ENCODE measurements at regions not wholly inside any gene's neighbourhood (a gene's known extent, or its start where the extent isn't known, plus 50 kb on each side); places are given as distances from the start of the nearest gene placed in this dataset.

GRCh38 chr12:25384893-25385248 lies 134.1 kb upstream of the KRAS start:
- Histone ChIP-seq H4K20me1 (ENCODE audit: insufficient read depth, low read length) (no peaks in the 10 kb centered on the region), H2AFZ (ENCODE audit: low read length) (no peak overlapping the region), H3K79me2 (ENCODE audit: insufficient read depth, low read length) (no peaks in the 10 kb centered on the region), H3K9ac (ENCODE audit: low read length) (no peak overlapping the region), H3K4me1 (ENCODE audit: insufficient read depth, low read length, severe bottlenecking) (peaks cover 19% of the 10 kb centered on the region), H3K36me3 (ENCODE audit: insufficient read depth, low read length) (no peaks in the 10 kb centered on the region), H3K9me3 (ENCODE audit: low read length) (no peaks in the 10 kb centered on the region), H3F3A (ENCODE audit: insufficient read depth, low read length) (no peaks in the 10 kb centered on the region), H3K4me3 (ENCODE audit: low read depth, low read length, poor library complexity, severe bottlenecking) (peak overlapping the region; percentile 66), H3K9me2 (ENCODE audit: low read depth, low read length) (no peaks in the 10 kb centered on the region), H3K4me2 (ENCODE audit: low read length) (peak overlapping the region; percentile 79; the same call in 1 of the 2 replicates), H3K27ac (ENCODE audit: low read depth, low read length, poor library complexity, severe bottlenecking) (no peak overlapping the region), H3K27me3 (ENCODE audit: insufficient read depth, low read length) (no peaks in the 10 kb centered on the region)
- no peak for TF ChIP-seq EZH2 (IDR thresholded peaks at IDR 0.05; ENCODE audit: borderline replicate concordance, low read length)
- TF ChIP-seq CTCF (IDR thresholded peaks at IDR 0.05; ENCODE audit: low read length), result no peak

GRCh38 chr12:25384038-25384892 lies 133.5 kb upstream of the KRAS start:
- H2AFZ ChIP-seq (ENCODE audit: low read length), result no peak overlapping the region
- H3K4me1 ChIP-seq (ENCODE audit: insufficient read depth, low read length, severe bottlenecking), result peaks cover 19% of the 10 kb centered on the region
- no peaks in the 10 kb centered on the region for H3K9me3 ChIP-seq (ENCODE audit: low read length)
- no peaks in the 10 kb centered on the region for H4K20me1 ChIP-seq (ENCODE audit: insufficient read depth, low read length)
- no peak for TF ChIP-seq EZH2 (IDR thresholded peaks at IDR 0.05; ENCODE audit: borderline replicate concordance, low read length)
- no peak for TF ChIP-seq CTCF (IDR thresholded peaks at IDR 0.05; ENCODE audit: low read length)
- H3K27ac ChIP-seq (ENCODE audit: low read depth, low read length, poor library complexity, severe bottlenecking), result no peak overlapping the region
- H3K9me2 ChIP-seq (ENCODE audit: low read depth, low read length), result no peaks in the 10 kb centered on the region
- H3K79me2 ChIP-seq (ENCODE audit: insufficient read depth, low read length), result no peaks in the 10 kb centered on the region
- H3K4me3 ChIP-seq (ENCODE audit: low read depth, low read length, poor library complexity, severe bottlenecking), result no peak overlapping the region
- H3K36me3 ChIP-seq (ENCODE audit: insufficient read depth, low read length), result no peaks in the 10 kb centered on the region; the same call in 1 of the 2 replicates
- H3F3A ChIP-seq (ENCODE audit: insufficient read depth, low read length), result no peaks in the 10 kb centered on the region
- H3K9ac ChIP-seq (ENCODE audit: low read length), result no peak overlapping the region
- H3K4me2 ChIP-seq (ENCODE audit: low read length), result no peak overlapping the region
- H3K27me3 ChIP-seq (ENCODE audit: insufficient read depth, low read length), result no peaks in the 10 kb centered on the region

GRCh38 chr12:25382311-25383106 lies 131.8 kb upstream of the KRAS start:
- no peaks in the 10 kb centered on the region for H3K9me2 ChIP-seq (ENCODE audit: low read depth, low read length)
- no peak overlapping the region for H3K4me3 ChIP-seq (ENCODE audit: low read depth, low read length, poor library complexity, severe bottlenecking)
- no peaks in the 10 kb centered on the region for H3K9me3 ChIP-seq (ENCODE audit: low read length)
- H3K9ac ChIP-seq (ENCODE audit: low read length), result no peak overlapping the region
- H3K4me1 ChIP-seq (ENCODE audit: insufficient read depth, low read length, severe bottlenecking), result peaks cover 19% of the 10 kb centered on the region
- H4K20me1 ChIP-seq (ENCODE audit: insufficient read depth, low read length), result no peaks in the 10 kb centered on the region
- no peak overlapping the region for H3K27ac ChIP-seq (ENCODE audit: low read depth, low read length, poor library complexity, severe bottlenecking)
- H3K36me3 ChIP-seq (ENCODE audit: insufficient read depth, low read length), result no peaks in the 10 kb centered on the region; the same call in 1 of the 2 replicates
- no peak overlapping the region for H3K4me2 ChIP-seq (ENCODE audit: low read length)
- H3K79me2 ChIP-seq (ENCODE audit: insufficient read depth, low read length), result no peaks in the 10 kb centered on the region
- TF ChIP-seq EZH2 (IDR thresholded peaks at IDR 0.05; ENCODE audit: borderline replicate concordance, low read length) (no peak), CTCF (IDR thresholded peaks at IDR 0.05; ENCODE audit: low read length) (no peak)
- H3F3A ChIP-seq (ENCODE audit: insufficient read depth, low read length), result no peaks in the 10 kb centered on the region
- no peaks in the 10 kb centered on the region for H3K27me3 ChIP-seq (ENCODE audit: insufficient read depth, low read length)
- H2AFZ ChIP-seq (ENCODE audit: low read length), result no peak overlapping the region
